ENCODE measurements at regions not wholly inside any gene's neighbourhood (a gene's known extent, or its start where the extent isn't known, plus 50 kb on each side); places are given as distances from the start of the nearest gene placed in this dataset.

- TF ChIP-seq, protein P1, sequence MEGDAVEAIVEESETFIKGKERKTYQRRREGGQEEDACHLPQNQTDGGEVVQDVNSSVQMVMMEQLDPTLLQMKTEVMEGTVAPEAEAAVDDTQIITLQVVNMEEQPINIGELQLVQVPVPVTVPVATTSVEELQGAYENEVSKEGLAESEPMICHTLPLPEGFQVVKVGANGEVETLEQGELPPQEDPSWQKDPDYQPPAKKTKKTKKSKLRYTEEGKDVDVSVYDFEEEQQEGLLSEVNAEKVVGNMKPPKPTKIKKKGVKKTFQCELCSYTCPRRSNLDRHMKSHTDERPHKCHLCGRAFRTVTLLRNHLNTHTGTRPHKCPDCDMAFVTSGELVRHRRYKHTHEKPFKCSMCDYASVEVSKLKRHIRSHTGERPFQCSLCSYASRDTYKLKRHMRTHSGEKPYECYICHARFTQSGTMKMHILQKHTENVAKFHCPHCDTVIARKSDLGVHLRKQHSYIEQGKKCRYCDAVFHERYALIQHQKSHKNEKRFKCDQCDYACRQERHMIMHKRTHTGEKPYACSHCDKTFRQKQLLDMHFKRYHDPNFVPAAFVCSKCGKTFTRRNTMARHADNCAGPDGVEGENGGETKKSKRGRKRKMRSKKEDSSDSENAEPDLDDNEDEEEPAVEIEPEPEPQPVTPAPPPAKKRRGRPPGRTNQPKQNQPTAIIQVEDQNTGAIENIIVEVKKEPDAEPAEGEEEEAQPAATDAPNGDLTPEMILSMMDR (IDR thresholded peaks at IDR 0.05): no peak
- TF ChIP-seq POLR2A (IDR thresholded peaks at IDR 0.05): no peak
These were observed 541.4 kb downstream of the PRELID2 start for GRCh38 chr5:145293716-145294115.

Data from vagina (tissue), 2 donors.